GM12875 (cell line): ENCODE measurements at regions not wholly inside any gene's neighbourhood (a gene's known extent, or its start where the extent isn't known, plus 50 kb on each side); places are given as distances from the start of the nearest gene placed in this dataset.

ENCODE experiments used
- H3K4me3 ChIP-seq: one replicate; pipeline ENCODE4 v1.5.1; 2011; ENCODE audit warnings: low read depth, low read length, control low read depth
- TF ChIP-seq, protein P1 (sequence below): IDR thresholded peaks from 2 replicates; pipeline ENCODE4 v1.5.1; 2011; ENCODE audit warnings: low read depth, mild to moderate bottlenecking, control low read depth, inconsistent platforms, low read length, moderate library complexity, borderline replicate concordance; ENCODE audit not compliant: insufficient read depth

DNA sequence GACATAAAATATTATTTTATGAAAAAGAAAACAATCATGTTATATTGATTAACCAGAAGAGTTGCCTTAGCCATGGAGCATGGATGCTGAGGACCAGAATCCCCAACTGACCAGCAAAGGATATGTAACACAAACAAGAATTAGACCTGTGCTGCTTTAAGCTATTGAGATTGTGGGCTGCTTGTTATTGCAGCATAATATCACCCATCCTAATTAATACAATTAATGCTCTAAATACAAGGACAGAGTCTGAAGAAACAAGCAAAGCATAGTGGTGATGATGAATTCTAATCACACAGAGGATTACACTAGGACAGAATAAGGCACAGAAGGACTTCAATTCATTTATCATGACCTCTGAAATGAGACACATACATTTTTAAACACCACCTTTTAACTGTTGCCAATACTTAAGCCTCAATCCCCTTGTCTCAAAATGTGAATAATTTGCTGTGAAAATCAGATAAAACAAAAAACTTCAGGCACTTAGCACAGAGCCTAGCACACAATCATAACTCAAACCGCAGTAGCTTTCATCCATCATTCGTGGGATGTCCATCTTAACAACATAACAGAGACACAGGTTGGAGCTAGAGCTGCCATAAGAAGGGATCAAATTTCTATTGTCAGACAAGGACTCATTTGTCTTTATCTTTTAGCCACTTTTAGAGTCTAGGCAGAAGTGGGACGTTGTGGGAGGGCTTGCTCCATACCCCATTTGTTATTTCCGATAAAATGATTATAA lies 449.6 kb upstream of the DCN start:
- no peak overlapping the region for H3K4me3 ChIP-seq
- TF ChIP-seq, protein P1, sequence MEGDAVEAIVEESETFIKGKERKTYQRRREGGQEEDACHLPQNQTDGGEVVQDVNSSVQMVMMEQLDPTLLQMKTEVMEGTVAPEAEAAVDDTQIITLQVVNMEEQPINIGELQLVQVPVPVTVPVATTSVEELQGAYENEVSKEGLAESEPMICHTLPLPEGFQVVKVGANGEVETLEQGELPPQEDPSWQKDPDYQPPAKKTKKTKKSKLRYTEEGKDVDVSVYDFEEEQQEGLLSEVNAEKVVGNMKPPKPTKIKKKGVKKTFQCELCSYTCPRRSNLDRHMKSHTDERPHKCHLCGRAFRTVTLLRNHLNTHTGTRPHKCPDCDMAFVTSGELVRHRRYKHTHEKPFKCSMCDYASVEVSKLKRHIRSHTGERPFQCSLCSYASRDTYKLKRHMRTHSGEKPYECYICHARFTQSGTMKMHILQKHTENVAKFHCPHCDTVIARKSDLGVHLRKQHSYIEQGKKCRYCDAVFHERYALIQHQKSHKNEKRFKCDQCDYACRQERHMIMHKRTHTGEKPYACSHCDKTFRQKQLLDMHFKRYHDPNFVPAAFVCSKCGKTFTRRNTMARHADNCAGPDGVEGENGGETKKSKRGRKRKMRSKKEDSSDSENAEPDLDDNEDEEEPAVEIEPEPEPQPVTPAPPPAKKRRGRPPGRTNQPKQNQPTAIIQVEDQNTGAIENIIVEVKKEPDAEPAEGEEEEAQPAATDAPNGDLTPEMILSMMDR = no peak

DNA sequence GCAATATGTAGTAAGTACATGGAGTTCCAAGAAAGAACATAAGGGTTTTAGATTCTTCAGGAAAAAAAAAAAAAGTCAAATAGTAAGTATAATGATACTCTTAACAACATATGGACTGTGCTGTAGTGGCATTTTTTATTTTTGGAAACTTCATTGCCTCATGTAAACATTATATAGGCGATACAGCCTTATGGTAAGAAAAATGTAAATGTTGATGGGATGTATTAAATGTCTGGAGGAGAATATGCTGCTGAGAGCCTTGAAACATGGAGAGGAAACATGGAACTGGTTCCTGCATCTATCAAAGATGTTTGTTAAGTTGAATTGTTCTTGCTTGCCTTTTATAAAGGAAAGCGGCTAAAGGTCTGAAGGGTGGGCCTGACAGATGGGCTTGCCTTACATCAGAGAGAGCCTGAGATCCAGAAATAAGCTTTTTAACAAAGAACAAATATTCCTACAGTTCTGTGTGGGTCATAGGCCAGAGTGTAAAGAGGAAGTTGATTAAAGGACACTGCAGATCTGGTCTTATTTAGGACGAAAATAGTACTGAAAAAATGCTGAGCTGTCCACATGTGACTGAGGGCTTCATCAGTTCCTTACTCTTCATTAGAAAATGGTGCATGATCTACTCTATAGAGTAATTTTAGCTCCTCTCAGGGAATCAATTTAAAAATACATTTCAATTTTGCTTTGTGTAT lies 448.1 kb upstream of the DCN start:
- H3K4me3 ChIP-seq = no peak overlapping the region
- TF ChIP-seq, protein P1 = no peak

DNA sequence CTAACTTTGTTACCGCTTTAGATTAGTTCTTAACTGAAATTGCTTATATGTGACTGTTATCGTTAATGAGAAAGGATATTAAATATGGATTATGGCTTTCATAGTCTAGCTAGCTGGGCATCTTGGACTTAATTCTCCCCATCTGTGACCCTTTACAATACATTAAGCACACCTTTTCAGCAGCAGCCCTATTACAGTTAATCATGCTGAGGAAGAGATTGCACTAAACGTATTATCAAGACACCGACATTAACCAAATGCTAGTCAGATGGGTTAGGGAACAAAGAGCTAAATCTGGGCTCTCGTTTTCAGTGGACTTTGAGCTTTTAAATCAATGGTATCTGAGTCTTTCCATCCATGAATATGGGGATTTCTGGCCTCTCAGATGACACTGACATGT lies 447.5 kb upstream of the DCN start:
- TF ChIP-seq, protein P1 = no peak

DNA sequence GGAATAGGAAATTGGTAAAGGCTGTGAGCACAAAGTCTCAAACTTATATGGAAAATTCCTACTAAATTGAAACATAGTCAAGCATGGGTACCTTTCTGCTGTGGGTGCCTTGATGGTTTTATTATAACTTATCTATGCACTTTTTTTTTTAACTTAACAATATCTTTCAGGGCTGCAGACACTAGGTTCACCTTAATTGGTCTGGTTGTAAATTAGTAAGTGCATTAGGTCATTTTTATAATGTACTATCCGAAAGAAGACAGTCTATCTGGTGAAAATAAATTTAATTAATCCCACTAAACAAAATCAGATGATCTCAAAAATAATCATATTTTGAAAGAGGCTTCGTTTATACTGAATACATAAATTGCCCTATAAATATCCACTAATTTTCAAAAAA lies 446.8 kb upstream of the DCN start:
- TF ChIP-seq, protein P1 = no peak
- no peak overlapping the region for H3K4me3 ChIP-seq

More for the DNA sequence above, 447.5 kb upstream of the DCN start:
- H3K4me3 ChIP-seq = no peak overlapping the region

DNA sequence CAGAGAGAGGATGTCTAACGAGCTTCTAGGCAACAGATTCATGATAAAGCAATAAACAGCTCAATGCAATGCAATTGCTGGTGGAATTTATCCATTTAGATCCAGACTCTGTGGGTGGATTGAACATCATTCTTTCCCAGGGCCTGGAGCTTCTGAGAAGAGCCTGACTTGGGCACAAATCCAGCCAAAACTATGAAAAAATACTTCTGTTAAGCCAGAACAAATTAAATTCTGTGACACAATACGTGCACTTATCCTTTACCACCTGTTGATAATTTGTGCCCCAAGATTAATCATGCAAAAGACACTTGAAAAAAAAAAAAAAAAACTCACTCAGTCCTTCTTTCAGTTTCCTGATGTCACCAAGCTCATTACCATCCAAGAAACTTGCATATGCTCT lies 446.0 kb upstream of the DCN start:
- TF ChIP-seq, protein P1 = no peak
- no peak overlapping the region for H3K4me3 ChIP-seq

DNA sequence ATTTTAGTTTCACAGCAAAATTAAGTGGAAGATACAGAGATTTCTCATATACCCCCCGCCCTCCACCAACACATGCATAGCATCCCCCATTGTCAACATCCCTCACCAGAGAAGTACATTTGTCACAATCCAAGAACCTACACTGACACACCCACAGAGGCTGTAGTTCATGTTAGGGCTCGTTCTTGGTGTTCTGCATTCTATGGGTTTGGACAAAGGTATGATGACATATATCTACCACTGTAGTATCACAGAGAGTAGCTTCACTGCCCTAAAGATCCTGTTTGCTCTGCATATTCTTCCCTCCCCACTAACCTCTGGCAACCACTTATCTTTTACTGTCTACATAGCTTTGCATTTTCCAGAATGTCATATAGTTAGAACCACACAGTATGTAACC lies 444.6 kb upstream of the DCN start:
- TF ChIP-seq, protein P1 = no peak
- no peak overlapping the region for H3K4me3 ChIP-seq

DNA sequence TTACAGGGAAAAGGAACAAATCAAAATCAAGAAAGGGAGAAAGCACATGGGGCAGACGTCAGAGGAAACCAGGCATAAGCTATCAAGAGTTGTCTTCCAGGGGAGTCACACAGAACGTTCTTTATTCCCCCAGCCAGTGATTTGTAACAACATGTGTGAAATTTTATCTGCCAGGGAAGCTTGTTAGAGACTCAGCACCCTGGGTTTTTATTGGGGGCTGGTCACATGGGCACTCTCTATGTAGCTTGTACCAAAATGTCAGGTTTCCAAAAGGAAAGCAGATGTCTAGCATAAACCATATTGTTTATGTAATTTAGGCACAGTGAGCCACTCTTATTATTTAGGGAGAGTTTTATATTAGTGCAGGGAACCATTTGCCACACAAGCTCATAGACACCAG lies 440.4 kb upstream of the DCN start:
- TF ChIP-seq, protein P1 = no peak
- no peak overlapping the region for H3K4me3 ChIP-seq
